Mucosa of rectum (tissue), 2 donors: ENCODE measurements at regions not wholly inside any gene's neighbourhood (a gene's known extent, or its start where the extent isn't known, plus 50 kb on each side); places are given as distances from the start of the nearest gene placed in this dataset.

Experiments used
- H3K27ac ChIP-seq, 2 donors: one replicate each; pipeline ENCODE4 v1.7.0; 2013; ENCODE audit warnings: inconsistent platforms in 2 of 2, low read depth in 2 of 2, low read length in 2 of 2
- H3K27me3 ChIP-seq, 2 donors: one replicate each; pipeline ENCODE4 v1.7.0; 2013; ENCODE audit warnings: low read length in 2 of 2; ENCODE audit not compliant: control insufficient read depth in 2 of 2, insufficient read depth in 2 of 2
- H3K36me3 ChIP-seq, 2 donors: one replicate each; pipeline ENCODE4 v1.7.0; 2013; ENCODE audit warnings: low read length in 2 of 2; ENCODE audit not compliant: control insufficient read depth in 2 of 2, insufficient read depth in 2 of 2
- H3K4me1 ChIP-seq, 2 donors: one replicate each; pipeline ENCODE4 v1.7.0; 2013; ENCODE audit warnings: low read length in 2 of 2, mild to moderate bottlenecking in 1 of 2; ENCODE audit not compliant: control insufficient read depth in 2 of 2, insufficient read depth in 2 of 2
- H3K4me3 ChIP-seq, 2 donors: one replicate each; pipeline ENCODE4 v1.7.0; 2013; ENCODE audit warnings: low read length in 2 of 2
- H3K9ac ChIP-seq, 2 donors: one replicate each; pipeline ENCODE4 v1.7.0; 2013; ENCODE audit warnings: low read length in 2 of 2, low read depth in 1 of 2, mild to moderate bottlenecking in 1 of 2
- H3K9me3 ChIP-seq, 2 donors: one replicate each; pipeline ENCODE4 v1.7.0; 2013; ENCODE audit warnings: low read length in 2 of 2; ENCODE audit not compliant: control insufficient read depth in 2 of 2
- donor health status: healthy.
- donor health status: Normal muscosa, but diverticular disease.

DNA sequence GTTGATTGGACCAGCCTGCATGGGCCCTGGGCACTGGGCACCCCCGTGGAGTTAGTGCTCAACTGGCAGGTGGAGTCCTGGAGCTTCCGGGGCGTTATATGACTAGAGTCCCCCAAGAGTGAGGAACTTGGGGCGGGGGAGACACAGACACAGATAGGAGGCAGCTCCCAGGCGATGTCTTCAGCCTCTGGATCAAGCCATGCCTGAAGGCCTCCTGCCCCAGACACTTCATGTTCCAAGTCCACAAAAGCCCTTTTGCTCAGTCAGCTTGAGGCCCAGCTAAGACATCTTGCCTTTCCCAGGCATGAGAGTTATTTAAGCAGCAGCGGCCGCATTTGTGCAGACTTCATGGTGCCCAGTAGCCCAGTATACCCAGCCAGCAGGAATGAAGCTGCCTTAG, 136.6 kb upstream of the CIBAR2 start:
- H3K9me3 ChIP-seq = no peaks in the 10 kb centered on the region
- no peaks in the 10 kb centered on the region for H3K27me3 ChIP-seq
- peaks cover 0 to 3% of the 10 kb centered on the region in 2 donors for H3K4me1 ChIP-seq
- no peak overlapping the region for H3K4me3 ChIP-seq
- H3K36me3 ChIP-seq = no peaks in the 10 kb centered on the region
- H3K27ac ChIP-seq = no peak overlapping the region
- H3K9ac ChIP-seq = no peak overlapping the region

DNA sequence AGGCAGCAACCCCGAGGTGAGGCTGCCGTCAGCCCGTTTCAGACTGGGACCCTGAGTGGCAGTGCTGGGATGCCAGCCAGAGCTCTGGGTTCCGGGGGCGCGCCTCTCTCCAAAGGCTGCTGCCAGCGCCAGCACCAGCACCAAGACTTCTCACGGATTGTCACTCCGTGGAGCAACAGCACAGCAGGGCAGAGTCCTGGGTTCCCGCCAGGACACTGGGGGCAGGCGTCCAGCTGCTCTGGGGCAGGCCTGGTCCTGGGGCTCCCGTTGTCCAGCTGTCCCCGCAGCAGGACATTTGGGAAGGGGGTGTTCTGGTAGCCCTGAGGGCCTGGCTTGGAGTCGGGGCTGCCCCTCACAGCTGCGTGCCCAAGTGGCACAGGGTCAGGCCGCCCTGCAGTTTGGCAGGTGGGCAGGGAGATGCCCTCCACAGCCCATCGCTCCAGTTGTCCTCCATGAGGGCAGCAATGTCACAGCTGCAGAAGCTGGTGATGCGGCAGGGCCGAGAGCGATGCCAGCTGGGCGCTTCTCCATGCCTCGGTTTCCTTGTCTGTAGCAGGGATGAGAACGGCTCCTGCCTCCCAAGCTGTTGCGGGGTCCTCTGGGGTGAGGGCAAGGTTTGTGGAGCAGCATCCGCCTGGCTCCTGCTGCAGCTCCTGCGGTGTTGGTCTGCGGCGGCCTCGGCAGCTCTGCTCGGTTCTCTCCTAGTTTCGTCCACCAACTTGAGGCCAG, 137.3 kb upstream of the CIBAR2 start:
- no peaks in the 10 kb centered on the region for H3K36me3 ChIP-seq
- H3K4me3 ChIP-seq = no peak overlapping the region
- H3K27ac ChIP-seq = no peak overlapping the region
- H3K9me3 ChIP-seq = no peaks in the 10 kb centered on the region
- H3K9ac ChIP-seq = no peak overlapping the region
- no peaks in the 10 kb centered on the region for H3K27me3 ChIP-seq
- peaks cover 0 to 3% of the 10 kb centered on the region in 2 donors for H3K4me1 ChIP-seq

DNA sequence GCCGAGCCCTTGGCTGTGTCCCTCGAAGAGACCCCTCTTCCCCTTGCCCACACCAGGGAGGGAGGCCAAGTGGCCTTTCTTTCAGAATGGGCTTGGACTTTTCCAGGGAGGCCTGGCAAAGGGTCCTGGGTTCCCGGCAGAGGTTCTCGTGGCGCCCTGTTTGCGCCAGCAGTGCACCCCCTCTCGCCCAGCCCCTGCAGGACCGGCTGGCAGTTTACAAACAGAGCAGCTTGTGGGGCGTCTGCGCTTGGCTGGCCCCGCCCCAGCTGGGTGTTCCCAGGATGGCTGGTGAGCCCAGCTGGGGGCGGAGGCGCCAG, 137.8 kb upstream of the CIBAR2 start:
- H3K4me1 ChIP-seq = peaks cover 0 to 3% of the 10 kb centered on the region in 2 donors
- no peak overlapping the region for H3K27ac ChIP-seq
- H3K4me3 ChIP-seq = no peak overlapping the region
- no peak overlapping the region for H3K9ac ChIP-seq
- H3K36me3 ChIP-seq = no peaks in the 10 kb centered on the region
- H3K27me3 ChIP-seq = no peaks in the 10 kb centered on the region
- H3K9me3 ChIP-seq = no peaks in the 10 kb centered on the region

DNA sequence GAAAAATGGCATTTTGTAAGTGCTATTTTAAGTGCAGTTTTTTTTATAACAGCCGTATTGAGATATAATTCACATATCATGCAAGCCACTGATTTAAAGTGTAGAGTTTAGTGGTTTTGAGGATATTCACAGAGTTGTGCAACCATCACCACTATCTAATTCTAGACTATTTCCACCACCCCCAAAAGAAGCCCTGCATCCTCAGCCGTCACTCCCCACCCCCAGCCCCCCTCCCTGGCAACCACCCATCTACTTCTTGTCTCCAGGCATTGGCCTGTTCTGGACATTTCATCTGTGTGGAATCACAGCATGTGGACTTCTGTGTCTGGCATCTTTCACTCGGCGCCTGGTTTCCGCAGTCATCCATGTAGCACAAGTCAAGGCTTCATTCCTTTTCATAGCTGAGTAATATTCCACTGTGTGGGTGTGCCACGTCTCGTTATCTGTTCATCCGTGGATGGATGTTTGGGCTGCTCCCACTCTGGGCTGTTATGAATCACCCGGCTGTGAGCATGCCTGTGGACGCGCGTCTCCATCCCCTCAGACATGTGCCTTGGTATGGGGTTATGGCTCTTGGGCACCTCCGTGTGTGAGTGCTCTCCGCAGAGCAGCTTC, 138.4 kb upstream of the CIBAR2 start:
- no peaks in the 10 kb centered on the region for H3K9me3 ChIP-seq
- no peaks in the 10 kb centered on the region for H3K27me3 ChIP-seq
- peaks cover 0 to 2% of the 10 kb centered on the region in 2 donors for H3K4me1 ChIP-seq
- H3K4me3 ChIP-seq = no peak overlapping the region
- H3K27ac ChIP-seq = no peak overlapping the region
- H3K9ac ChIP-seq = no peak overlapping the region
- H3K36me3 ChIP-seq = no peaks in the 10 kb centered on the region

DNA sequence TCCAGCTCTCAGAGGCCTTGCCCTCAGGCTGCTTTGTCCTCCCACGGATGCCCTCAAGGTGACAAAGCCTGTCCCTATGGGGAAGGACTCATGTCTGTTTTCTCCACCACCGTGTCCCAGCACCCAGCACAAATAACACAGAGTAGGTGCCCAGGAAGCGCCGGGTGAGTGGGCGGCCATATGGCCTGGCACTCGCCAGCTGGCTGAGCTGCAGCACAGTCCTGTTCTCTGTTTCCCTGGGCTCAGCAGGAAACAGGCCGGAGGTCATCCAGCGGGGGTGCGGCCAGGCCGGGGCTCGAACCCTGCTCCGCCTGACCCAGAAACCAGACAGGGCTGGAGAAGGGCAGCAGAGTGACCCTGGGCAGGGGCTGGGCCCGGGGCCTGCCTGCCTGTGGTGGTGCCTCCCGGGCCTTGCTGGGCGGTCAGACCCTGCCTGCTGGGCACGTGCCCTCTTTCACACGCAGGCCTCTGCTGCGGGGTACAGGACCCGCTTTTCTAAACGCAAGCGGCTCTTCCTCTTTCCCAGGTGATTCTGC, 139.0 kb upstream of the CIBAR2 start:
- Histone ChIP-seq H3K27ac (no peak overlapping the region), H3K9ac (no peak overlapping the region), H3K27me3 (no peaks in the 10 kb centered on the region), H3K4me1 (no peaks in the 10 kb centered on the region), H3K9me3 (no peaks in the 10 kb centered on the region), H3K36me3 (no peaks in the 10 kb centered on the region), H3K4me3 (no peak overlapping the region)

DNA sequence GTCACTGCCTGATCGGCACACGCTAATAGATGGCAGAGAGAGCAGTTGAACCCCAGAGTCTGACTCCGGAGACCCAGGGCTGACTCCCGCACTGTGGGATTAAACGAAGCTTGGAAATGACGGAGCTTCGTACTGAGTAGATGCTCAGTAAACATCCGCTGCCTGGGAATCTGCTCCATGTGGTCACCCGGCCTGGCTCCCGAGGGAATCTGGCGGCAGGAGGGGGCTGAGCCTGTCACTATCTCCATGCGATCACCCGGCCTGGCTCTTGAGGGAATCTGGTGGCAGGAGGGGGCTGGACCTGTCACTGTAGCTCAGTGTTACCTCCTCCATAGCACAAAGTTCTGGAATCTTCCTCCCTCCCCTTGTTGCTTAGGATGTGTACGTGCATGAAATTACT, 139.7 kb upstream of the CIBAR2 start:
- Histone ChIP-seq H3K9me3 (no peaks in the 10 kb centered on the region), H3K9ac (no peak overlapping the region), H3K4me3 (no peak overlapping the region), H3K27me3 (no peaks in the 10 kb centered on the region), H3K4me1 (no peaks in the 10 kb centered on the region), H3K36me3 (no peaks in the 10 kb centered on the region), H3K27ac (no peak overlapping the region)

DNA sequence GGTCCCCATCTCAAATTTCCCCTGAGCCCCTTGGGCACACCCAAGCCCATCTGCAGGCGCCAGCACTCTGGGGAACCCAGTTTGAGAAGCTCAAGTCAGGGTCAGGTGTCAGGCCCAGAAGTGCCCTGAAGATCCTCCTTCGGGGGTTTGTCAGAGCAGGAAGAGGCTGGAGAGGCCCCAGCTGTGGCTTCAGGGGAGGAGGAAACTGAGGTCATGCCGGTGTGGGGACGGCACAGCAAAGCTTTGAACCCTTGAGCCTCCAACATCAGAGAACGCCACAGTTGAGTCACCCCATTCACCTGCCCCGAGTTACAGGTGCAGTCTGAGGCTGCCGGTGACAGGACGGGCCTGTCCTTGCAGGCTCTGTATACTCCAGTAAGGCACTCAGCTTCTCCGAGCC, 140.2 kb upstream of the CIBAR2 start:
- Histone ChIP-seq H3K4me1 (no peaks in the 10 kb centered on the region), H3K4me3 (no peak overlapping the region), H3K36me3 (no peaks in the 10 kb centered on the region), H3K27ac (no peak overlapping the region), H3K9me3 (no peaks in the 10 kb centered on the region), H3K27me3 (no peaks in the 10 kb centered on the region), H3K9ac (no peak overlapping the region)

DNA sequence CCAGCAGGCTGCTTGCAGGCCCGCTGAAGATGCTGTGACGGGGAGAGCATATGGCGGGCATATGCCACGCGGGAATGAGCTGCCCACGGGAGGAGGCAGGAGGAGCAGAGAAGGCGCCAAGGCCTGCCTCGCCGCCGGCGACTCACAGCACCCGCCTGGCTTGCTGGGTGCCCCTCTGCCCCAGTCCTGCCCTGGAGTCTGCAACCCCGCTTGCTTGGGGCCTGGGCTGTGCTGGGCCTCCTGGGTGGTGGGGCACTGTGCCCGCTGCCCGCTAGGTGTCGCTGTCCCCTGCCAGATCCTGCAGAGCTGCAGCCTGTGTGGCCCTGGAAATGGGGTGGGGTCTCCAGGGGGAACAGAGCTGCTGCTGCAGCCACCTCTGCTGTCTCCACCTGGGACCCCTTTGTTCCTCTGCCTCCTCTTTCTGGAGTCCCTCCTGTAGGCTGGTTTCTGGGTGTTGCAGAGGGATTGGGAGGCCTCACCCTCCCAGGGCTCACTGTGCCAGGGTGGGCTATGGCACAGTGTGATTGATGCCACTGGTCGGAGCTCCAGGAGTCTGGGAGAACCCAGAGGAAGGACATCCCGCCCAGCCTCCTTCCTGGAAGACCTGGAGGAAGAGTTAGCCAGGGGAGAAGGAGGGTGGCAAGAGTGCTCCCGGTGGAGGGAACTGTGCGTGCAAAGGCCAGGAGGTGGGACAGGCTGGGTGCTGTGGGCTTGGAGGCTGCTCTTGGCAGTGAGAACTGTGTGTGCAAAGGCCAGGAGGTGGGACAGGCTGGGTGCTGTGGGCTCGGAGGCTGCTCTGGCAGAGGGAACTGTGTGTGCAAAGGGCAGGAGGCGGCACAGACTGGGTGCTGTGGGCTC, 141.0 kb upstream of the CIBAR2 start:
- H3K27ac ChIP-seq = no peak overlapping the region
- no peak overlapping the region for H3K9ac ChIP-seq
- H3K9me3 ChIP-seq = no peaks in the 10 kb centered on the region

DNA sequence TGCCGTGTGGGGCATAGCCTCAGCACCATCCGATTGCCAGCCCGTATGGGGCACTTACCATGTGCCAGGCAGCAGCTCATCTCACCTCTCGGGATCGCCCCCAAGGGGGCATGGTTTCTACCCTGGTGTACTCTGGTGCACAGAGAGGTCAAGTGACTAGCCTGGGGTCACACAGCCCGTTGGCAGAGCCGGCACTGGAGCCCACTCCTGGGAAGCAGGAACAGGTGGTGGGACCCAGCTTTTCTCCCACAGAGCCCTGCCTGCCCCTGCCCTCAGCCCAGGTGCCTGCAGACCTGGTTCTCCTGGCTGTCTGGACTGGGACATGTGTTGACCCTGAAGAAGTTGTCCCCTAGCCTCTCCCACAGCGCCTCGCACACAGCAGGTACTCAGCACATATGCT, 141.8 kb upstream of the CIBAR2 start:
- Histone ChIP-seq H3K36me3 (no peaks in the 10 kb centered on the region), H3K27ac (no peak overlapping the region), H3K9me3 (no peaks in the 10 kb centered on the region), H3K9ac (no peak overlapping the region), H3K4me1 (no peaks in the 10 kb centered on the region), H3K27me3 (peaks cover 0 to 2% of the 10 kb centered on the region in 2 donors), H3K4me3 (no peak overlapping the region)

More for the DNA sequence above, 141.0 kb upstream of the CIBAR2 start:
- H3K4me3 ChIP-seq = no peak overlapping the region
- H3K4me1 ChIP-seq = no peaks in the 10 kb centered on the region
- H3K36me3 ChIP-seq = no peaks in the 10 kb centered on the region
- H3K27me3 ChIP-seq = no peaks in the 10 kb centered on the region

DNA sequence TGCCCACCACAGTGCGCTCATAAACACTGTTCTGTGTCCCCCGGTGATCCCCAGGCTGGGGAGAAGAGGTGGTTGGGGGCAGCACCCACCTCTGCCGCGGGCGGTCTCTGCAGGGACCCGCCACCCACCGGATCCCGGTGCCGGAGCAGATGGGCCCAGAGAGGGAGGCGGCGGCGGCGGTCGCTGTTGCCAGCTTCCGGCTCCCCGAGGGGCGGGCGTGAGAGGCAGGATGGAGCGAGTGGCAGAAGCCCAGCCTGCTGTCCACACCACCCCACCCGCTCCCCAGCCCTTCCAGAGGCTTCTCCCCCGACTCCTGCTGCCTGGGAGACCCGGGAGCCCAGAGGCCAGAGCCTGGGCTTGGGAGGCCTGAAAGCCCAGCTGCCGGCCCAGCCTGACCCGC, 142.6 kb upstream of the CIBAR2 start:
- Histone ChIP-seq H3K9ac (no peak overlapping the region), H3K9me3 (no peaks in the 10 kb centered on the region), H3K4me3 (no peak overlapping the region), H3K4me1 (no peaks in the 10 kb centered on the region), H3K36me3 (no peaks in the 10 kb centered on the region), H3K27me3 (peaks cover 3 to 5% of the 10 kb centered on the region in 2 donors), H3K27ac (no peak overlapping the region)
